ENCODE measurements at regions not wholly inside any gene's neighbourhood (a gene's known extent, or its start where the extent isn't known, plus 50 kb on each side); places are given as distances from the start of the nearest gene placed in this dataset.

GRCh38 chr18:22504251-22505030 is 86.7 kb upstream of the CTAGE1 start:
- H3K36me3 ChIP-seq (ENCODE audit: control insufficient read depth, insufficient read depth, low read length): no peaks in the 10 kb centered on the region
- H3K4me3 ChIP-seq (replicated peaks; ENCODE audit: low read depth, low read length): no peak overlapping the region
- no peak for DNase-seq (ENCODE audit: extremely low read depth, insufficient read length)
- H3K27me3 ChIP-seq (replicated peaks; ENCODE audit: control insufficient read depth, insufficient read depth, low read length): no peaks in the 10 kb centered on the region
- no peak for TF ChIP-seq CTCF (IDR thresholded peaks at IDR 0.05; ENCODE audit: insufficient read depth, low read length, poor library complexity, severe bottlenecking)

GRCh38 chr18:22505141-22505591 is 87.5 kb upstream of the CTAGE1 start:
- TF ChIP-seq CTCF (IDR thresholded peaks at IDR 0.05; ENCODE audit: insufficient read depth, low read length, poor library complexity, severe bottlenecking): no peak
- Histone ChIP-seq H3K36me3 (ENCODE audit: control insufficient read depth, insufficient read depth, low read length) (no peaks in the 10 kb centered on the region), H3K27me3 (replicated peaks; ENCODE audit: control insufficient read depth, insufficient read depth, low read length) (no peaks in the 10 kb centered on the region), H3K4me3 (replicated peaks; ENCODE audit: low read depth, low read length) (no peak overlapping the region)
- no peak for DNase-seq (ENCODE audit: extremely low read depth, insufficient read length)

DNA sequence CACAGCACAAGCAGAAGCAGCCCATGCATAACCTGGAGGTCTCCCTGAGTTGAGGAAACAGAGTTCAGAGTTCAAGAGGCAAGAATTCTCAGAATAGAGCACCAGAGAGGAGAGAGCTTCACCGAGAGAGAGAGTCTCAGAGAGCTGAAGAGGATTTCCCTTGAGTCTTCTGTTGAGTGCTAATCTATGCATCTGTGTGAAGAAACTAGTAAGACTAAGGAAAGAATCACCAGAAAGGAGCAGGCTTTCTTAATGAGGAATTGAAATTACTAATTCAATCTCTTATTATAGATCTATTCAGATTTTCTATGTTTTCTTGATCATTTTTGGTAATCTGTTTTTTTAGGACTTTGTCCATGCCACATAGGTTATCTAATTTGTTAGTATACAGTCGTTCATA is 89.3 kb upstream of the CTAGE1 start:
- no peak for DNase-seq (ENCODE audit: extremely low read depth, insufficient read length)
- H3K27me3 ChIP-seq (replicated peaks; ENCODE audit: control insufficient read depth, insufficient read depth, low read length): no peaks in the 10 kb centered on the region
- no peak overlapping the region for H3K4me3 ChIP-seq (replicated peaks; ENCODE audit: low read depth, low read length)
- TF ChIP-seq CTCF (IDR thresholded peaks at IDR 0.05; ENCODE audit: insufficient read depth, low read length, poor library complexity, severe bottlenecking): no peak
- no peaks in the 10 kb centered on the region for H3K36me3 ChIP-seq (ENCODE audit: control insufficient read depth, insufficient read depth, low read length)

DNA sequence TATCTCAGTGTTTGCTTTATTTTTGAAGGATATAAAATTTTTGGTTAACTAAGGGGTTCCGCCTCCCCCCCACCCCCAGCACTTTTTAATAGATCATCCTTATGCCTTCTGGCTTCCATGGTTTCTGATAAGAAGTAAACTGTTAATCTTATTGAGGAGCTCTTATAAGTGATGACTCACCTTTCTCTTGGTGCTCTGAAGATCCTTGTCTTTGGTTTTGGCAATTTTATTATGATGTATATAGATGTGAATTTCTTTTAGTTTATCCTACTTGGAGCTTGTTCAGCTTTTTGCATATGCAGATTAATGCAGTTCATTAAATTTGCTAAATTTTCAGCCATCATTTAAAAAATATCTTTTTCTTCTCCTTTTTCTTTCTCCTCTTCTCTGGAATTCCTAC is 91.7 kb upstream of the CTAGE1 start:
- Histone ChIP-seq H3K4me3 (replicated peaks; ENCODE audit: low read depth, low read length) (no peak overlapping the region), H3K27me3 (replicated peaks; ENCODE audit: control insufficient read depth, insufficient read depth, low read length) (no peaks in the 10 kb centered on the region), H3K36me3 (ENCODE audit: control insufficient read depth, insufficient read depth, low read length) (no peaks in the 10 kb centered on the region)
- no peak for DNase-seq (ENCODE audit: extremely low read depth, insufficient read length)
- no peak for TF ChIP-seq CTCF (IDR thresholded peaks at IDR 0.05; ENCODE audit: insufficient read depth, low read length, poor library complexity, severe bottlenecking)

DNA sequence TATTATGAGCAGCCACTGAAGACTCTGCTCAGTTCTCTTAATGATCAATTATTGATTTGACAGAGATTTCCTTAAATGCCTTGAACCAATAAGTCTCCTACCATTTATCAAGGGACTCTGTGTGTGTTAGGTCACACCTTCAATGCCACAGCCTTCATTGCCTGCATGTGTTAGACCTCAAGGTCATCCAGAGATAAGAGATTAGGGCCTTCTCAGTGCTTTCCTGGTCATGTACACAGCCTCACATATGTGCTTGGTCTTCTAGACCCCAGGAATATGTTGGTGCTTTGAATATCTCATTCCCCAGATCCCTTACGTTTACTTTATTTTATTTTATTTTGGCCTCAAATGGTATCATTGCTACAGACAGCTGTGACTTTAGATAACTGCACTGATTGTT is 93.0 kb upstream of the CTAGE1 start:
- no peak for TF ChIP-seq CTCF (IDR thresholded peaks at IDR 0.05; ENCODE audit: insufficient read depth, low read length, poor library complexity, severe bottlenecking)
- Histone ChIP-seq H3K36me3 (ENCODE audit: control insufficient read depth, insufficient read depth, low read length) (no peaks in the 10 kb centered on the region), H3K4me3 (replicated peaks; ENCODE audit: low read depth, low read length) (no peak overlapping the region), H3K27me3 (replicated peaks; ENCODE audit: control insufficient read depth, insufficient read depth, low read length) (no peaks in the 10 kb centered on the region)
- no peak for DNase-seq (ENCODE audit: extremely low read depth, insufficient read length)
